ENCODE measurements at regions not wholly inside any gene's neighbourhood (a gene's known extent, or its start where the extent isn't known, plus 50 kb on each side); places are given as distances from the start of the nearest gene placed in this dataset.

DNA sequence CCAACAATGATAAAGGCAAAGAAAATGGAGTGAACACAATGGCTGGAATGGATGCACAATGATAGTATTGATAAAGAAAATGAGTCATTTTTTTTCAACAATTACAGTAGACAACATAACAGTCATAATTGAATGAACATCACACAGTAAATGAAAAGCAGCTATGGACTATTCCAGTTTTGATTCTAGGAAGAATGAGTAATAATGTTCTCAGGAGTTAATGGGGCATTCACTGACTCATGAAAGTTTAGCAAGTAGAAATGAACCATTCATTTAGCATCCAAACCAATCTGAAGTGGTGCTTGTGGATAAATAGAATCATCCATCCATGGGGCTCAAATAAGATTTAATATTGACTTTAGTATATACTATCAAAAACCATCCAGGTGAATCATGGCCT is 1029.5 kb upstream of the GJE1 start:
- H4K20me1 ChIP-seq (replicated peaks; ENCODE audit: control insufficient read depth, insufficient read depth, low read length) = no peaks in the 10 kb centered on the region
- POLR2A ChIA-PET = no interaction called here
- no peaks in the 10 kb centered on the region for H3K79me2 ChIP-seq (ENCODE audit: control insufficient read depth, insufficient read depth, low read length)
- no peak overlapping the region for H2AFZ ChIP-seq (ENCODE audit: low read depth, low read length)
- no peak overlapping the region for H3K27ac ChIP-seq (ENCODE audit: extremely low read depth, low read depth, low read length)
- H3K4me1 ChIP-seq (replicated peaks in 1 of 2; ENCODE audit: control insufficient read depth in 2 of 2, insufficient read depth in 2 of 2, low read length in 2 of 2) = no peaks in the 10 kb centered on the region
- ATAC-seq (no peak), DNase-seq (ENCODE audit: extremely low read depth in 1 of 4, low spot score in 3 of 4) (no peak), FAIRE-seq (no peak)
- no peak overlapping the region for H3K4me3 ChIP-seq
- no TSS peak for BruUV-seq (replicated peaks)
- CTCF ChIA-PET (ENCODE audit: low intra/inter-chr PET ratio) = no interaction called here
- in situ Hi-C loops (cut with MboI) (no loop called here), intact Hi-C loops (cut with micrococcal nuclease) (no loop called here)
- no peak for TF ChIP-seq TAF15 (IDR thresholded peaks at IDR 0.05; ENCODE audit: low read depth, low read length)
- TF ChIP-seq ARNT (IDR thresholded peaks at IDR 0.05) = no peak
- TF ChIP-seq ZNF830 (CRISPR knock-in tag; IDR thresholded peaks at IDR 0.05) = no peak
- no peak for TF ChIP-seq ETV1 (tag; conservative IDR thresholded peaks at IDR 0.05; ENCODE audit: low read depth)
- TF ChIP-seq, protein P1, sequence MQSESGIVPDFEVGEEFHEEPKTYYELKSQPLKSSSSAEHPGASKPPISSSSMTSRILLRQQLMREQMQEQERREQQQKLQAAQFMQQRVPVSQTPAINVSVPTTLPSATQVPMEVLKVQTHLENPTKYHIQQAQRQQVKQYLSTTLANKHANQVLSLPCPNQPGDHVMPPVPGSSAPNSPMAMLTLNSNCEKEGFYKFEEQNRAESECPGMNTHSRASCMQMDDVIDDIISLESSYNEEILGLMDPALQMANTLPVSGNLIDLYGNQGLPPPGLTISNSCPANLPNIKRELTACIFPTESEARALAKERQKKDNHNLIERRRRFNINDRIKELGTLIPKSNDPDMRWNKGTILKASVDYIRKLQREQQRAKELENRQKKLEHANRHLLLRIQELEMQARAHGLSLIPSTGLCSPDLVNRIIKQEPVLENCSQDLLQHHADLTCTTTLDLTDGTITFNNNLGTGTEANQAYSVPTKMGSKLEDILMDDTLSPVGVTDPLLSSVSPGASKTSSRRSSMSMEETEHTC (IDR thresholded peaks at IDR 0.05) = no peak
- no peak for TF ChIP-seq RFX7 (CRISPR knock-in tag; IDR thresholded peaks at IDR 0.05)
- TF ChIP-seq, protein P2, sequence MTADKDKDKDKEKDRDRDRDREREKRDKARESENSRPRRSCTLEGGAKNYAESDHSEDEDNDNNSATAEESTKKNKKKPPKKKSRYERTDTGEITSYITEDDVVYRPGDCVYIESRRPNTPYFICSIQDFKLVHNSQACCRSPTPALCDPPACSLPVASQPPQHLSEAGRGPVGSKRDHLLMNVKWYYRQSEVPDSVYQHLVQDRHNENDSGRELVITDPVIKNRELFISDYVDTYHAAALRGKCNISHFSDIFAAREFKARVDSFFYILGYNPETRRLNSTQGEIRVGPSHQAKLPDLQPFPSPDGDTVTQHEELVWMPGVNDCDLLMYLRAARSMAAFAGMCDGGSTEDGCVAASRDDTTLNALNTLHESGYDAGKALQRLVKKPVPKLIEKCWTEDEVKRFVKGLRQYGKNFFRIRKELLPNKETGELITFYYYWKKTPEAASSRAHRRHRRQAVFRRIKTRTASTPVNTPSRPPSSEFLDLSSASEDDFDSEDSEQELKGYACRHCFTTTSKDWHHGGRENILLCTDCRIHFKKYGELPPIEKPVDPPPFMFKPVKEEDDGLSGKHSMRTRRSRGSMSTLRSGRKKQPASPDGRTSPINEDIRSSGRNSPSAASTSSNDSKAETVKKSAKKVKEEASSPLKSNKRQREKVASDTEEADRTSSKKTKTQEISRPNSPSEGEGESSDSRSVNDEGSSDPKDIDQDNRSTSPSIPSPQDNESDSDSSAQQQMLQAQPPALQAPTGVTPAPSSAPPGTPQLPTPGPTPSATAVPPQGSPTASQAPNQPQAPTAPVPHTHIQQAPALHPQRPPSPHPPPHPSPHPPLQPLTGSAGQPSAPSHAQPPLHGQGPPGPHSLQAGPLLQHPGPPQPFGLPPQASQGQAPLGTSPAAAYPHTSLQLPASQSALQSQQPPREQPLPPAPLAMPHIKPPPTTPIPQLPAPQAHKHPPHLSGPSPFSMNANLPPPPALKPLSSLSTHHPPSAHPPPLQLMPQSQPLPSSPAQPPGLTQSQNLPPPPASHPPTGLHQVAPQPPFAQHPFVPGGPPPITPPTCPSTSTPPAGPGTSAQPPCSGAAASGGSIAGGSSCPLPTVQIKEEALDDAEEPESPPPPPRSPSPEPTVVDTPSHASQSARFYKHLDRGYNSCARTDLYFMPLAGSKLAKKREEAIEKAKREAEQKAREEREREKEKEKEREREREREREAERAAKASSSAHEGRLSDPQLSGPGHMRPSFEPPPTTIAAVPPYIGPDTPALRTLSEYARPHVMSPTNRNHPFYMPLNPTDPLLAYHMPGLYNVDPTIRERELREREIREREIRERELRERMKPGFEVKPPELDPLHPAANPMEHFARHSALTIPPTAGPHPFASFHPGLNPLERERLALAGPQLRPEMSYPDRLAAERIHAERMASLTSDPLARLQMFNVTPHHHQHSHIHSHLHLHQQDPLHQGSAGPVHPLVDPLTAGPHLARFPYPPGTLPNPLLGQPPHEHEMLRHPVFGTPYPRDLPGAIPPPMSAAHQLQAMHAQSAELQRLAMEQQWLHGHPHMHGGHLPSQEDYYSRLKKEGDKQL (CRISPR knock-in tag; IDR thresholded peaks at IDR 0.05; ENCODE audit: borderline replicate concordance) = no peak
- TF ChIP-seq, protein P3, sequence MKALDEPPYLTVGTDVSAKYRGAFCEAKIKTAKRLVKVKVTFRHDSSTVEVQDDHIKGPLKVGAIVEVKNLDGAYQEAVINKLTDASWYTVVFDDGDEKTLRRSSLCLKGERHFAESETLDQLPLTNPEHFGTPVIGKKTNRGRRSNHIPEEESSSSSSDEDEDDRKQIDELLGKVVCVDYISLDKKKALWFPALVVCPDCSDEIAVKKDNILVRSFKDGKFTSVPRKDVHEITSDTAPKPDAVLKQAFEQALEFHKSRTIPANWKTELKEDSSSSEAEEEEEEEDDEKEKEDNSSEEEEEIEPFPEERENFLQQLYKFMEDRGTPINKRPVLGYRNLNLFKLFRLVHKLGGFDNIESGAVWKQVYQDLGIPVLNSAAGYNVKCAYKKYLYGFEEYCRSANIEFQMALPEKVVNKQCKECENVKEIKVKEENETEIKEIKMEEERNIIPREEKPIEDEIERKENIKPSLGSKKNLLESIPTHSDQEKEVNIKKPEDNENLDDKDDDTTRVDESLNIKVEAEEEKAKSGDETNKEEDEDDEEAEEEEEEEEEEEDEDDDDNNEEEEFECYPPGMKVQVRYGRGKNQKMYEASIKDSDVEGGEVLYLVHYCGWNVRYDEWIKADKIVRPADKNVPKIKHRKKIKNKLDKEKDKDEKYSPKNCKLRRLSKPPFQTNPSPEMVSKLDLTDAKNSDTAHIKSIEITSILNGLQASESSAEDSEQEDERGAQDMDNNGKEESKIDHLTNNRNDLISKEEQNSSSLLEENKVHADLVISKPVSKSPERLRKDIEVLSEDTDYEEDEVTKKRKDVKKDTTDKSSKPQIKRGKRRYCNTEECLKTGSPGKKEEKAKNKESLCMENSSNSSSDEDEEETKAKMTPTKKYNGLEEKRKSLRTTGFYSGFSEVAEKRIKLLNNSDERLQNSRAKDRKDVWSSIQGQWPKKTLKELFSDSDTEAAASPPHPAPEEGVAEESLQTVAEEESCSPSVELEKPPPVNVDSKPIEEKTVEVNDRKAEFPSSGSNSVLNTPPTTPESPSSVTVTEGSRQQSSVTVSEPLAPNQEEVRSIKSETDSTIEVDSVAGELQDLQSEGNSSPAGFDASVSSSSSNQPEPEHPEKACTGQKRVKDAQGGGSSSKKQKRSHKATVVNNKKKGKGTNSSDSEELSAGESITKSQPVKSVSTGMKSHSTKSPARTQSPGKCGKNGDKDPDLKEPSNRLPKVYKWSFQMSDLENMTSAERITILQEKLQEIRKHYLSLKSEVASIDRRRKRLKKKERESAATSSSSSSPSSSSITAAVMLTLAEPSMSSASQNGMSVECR (CRISPR knock-in tag; IDR thresholded peaks at IDR 0.05) = no peak
- TF ChIP-seq, protein P4, sequence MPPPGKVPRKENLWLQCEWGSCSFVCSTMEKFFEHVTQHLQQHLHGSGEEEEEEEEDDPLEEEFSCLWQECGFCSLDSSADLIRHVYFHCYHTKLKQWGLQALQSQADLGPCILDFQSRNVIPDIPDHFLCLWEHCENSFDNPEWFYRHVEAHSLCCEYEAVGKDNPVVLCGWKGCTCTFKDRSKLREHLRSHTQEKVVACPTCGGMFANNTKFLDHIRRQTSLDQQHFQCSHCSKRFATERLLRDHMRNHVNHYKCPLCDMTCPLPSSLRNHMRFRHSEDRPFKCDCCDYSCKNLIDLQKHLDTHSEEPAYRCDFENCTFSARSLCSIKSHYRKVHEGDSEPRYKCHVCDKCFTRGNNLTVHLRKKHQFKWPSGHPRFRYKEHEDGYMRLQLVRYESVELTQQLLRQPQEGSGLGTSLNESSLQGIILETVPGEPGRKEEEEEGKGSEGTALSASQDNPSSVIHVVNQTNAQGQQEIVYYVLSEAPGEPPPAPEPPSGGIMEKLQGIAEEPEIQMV (tag; conservative IDR thresholded peaks at IDR 0.05; ENCODE audit: low read depth) = no peak
- no peak for TF ChIP-seq CBX5 (IDR thresholded peaks at IDR 0.05; ENCODE audit: borderline replicate concordance, low read depth)
- no peaks in the 10 kb centered on the region; the same call in 1 of the 2 replicates for H3K9me3 ChIP-seq (replicated peaks; ENCODE audit: control insufficient read depth, insufficient read depth, low read depth, low read length)
- no peaks in the 10 kb centered on the region for H3K36me3 ChIP-seq (ENCODE audit: control insufficient read depth, insufficient read depth, low read length)
- H3K9ac ChIP-seq (ENCODE audit: insufficient read depth in 1 of 2, low read depth in 2 of 2, low read length in 2 of 2) = no peak overlapping the region
- H3K9me1 ChIP-seq (ENCODE audit: control insufficient read depth, insufficient read depth, low read length) = no peaks in the 10 kb centered on the region
- H3K27me3 ChIP-seq (ENCODE audit: control insufficient read depth in 2 of 2, insufficient read depth in 2 of 2, low read length in 2 of 2) = no peaks in the 10 kb centered on the region
- H3K4me2 ChIP-seq (ENCODE audit: insufficient read depth, low read length) = no peak overlapping the region

All from K562 (cell line).